ENCODE measurements at regions not wholly inside any gene's neighbourhood (a gene's known extent, or its start where the extent isn't known, plus 50 kb on each side); places are given as distances from the start of the nearest gene placed in this dataset.

GRCh38 chr2:133680343-133681049 is 112.2 kb upstream of the NCKAP5 start:
- Histone ChIP-seq H3K9me3 (no peaks in the 10 kb centered on the region), H3K36me3 (no peaks in the 10 kb centered on the region), H3K27me3 (no peaks in the 10 kb centered on the region), H3K4me3 (no peak overlapping the region), H3K27ac (no peak overlapping the region), H3K4me1 (no peaks in the 10 kb centered on the region)
- DNase-seq (ENCODE audit: low spot score in 2 of 2) = no peak
- intact Hi-C loops (cut with DNase I; ENCODE audit: low total_unique reads) = no loop called here
- TF ChIP-seq, protein P1, sequence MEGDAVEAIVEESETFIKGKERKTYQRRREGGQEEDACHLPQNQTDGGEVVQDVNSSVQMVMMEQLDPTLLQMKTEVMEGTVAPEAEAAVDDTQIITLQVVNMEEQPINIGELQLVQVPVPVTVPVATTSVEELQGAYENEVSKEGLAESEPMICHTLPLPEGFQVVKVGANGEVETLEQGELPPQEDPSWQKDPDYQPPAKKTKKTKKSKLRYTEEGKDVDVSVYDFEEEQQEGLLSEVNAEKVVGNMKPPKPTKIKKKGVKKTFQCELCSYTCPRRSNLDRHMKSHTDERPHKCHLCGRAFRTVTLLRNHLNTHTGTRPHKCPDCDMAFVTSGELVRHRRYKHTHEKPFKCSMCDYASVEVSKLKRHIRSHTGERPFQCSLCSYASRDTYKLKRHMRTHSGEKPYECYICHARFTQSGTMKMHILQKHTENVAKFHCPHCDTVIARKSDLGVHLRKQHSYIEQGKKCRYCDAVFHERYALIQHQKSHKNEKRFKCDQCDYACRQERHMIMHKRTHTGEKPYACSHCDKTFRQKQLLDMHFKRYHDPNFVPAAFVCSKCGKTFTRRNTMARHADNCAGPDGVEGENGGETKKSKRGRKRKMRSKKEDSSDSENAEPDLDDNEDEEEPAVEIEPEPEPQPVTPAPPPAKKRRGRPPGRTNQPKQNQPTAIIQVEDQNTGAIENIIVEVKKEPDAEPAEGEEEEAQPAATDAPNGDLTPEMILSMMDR (IDR thresholded peaks at IDR 0.05) = no peak
- TF ChIP-seq POLR2A (IDR thresholded peaks at IDR 0.05) (no peak), POLR2AphosphoS5 (IDR thresholded peaks at IDR 0.05) (no peak)

DNA sequence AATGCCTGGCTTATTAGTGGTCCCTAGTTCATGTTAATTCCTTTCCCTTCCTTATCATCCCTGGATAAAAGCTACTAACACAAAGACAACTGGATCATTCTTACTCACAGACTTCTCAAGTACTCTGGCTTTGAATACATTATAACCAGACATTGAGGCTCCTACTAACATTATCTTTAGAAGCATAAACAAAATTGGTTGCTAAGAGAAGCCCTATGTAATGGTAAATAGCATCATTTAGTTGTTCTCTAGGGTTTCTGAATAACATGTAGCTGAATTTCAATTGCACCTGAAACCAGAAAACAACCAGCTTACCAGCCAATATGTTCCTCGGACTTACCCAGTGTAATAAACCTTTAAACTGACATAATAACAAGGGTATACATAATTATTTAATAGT is 114.1 kb upstream of the NCKAP5 start:
- H3K4me3 ChIP-seq = no peak overlapping the region
- no peaks in the 10 kb centered on the region for H3K36me3 ChIP-seq
- H3K4me1 ChIP-seq = no peaks in the 10 kb centered on the region
- H3K27ac ChIP-seq = no peak overlapping the region
- intact Hi-C loops (cut with DNase I; ENCODE audit: low total_unique reads) = no loop called here
- TF ChIP-seq, protein P1 (IDR thresholded peaks at IDR 0.05) = no peak
- TF ChIP-seq POLR2A (IDR thresholded peaks at IDR 0.05) (no peak), POLR2AphosphoS5 (IDR thresholded peaks at IDR 0.05) (no peak)
- H3K27me3 ChIP-seq = no peaks in the 10 kb centered on the region
- no peak for DNase-seq (ENCODE audit: low spot score in 2 of 2)
- H3K9me3 ChIP-seq = no peaks in the 10 kb centered on the region

GRCh38 chr2:133682906-133683305 is 114.6 kb upstream of the NCKAP5 start:
- H3K4me3 ChIP-seq = no peak overlapping the region
- TF ChIP-seq POLR2AphosphoS5 (IDR thresholded peaks at IDR 0.05) (no peak), POLR2A (IDR thresholded peaks at IDR 0.05) (no peak)
- TF ChIP-seq, protein P1 (IDR thresholded peaks at IDR 0.05) = no peak
- intact Hi-C loops (cut with DNase I; ENCODE audit: low total_unique reads) = no loop called here
- H3K4me1 ChIP-seq = no peaks in the 10 kb centered on the region
- H3K36me3 ChIP-seq = no peaks in the 10 kb centered on the region
- no peaks in the 10 kb centered on the region for H3K9me3 ChIP-seq
- no peak for DNase-seq (ENCODE audit: low spot score in 2 of 2)
- H3K27ac ChIP-seq = no peak overlapping the region
- H3K27me3 ChIP-seq = no peaks in the 10 kb centered on the region

DNA sequence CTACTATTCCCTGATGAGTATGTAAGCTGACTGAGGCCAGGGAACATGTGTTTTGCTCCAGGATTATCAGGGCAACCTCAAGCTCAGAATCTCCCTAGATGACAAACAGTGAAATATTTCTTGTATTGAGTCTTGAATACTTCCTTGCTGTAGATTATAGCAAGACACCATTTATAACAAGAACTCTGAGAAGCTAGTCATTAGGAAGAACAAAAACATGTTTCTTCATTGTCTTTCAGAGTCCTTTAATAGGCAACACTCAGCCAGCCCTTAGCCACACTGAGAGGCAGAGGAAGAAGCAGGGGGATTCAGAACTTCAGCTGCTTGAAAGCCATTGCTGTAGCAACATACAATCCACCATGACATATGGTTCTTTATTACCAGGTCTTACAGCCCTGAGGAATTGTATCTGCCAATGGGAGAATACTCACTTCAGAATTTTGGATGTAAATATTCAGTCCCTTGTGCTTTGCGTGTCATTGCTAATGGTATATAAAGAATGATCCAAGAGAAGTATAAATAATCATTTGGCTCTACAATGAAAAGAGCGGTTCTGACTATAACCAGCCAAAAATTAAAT is 117.5 kb upstream of the NCKAP5 start:
- Histone ChIP-seq H3K4me1 (no peaks in the 10 kb centered on the region), H3K36me3 (no peaks in the 10 kb centered on the region), H3K4me3 (no peak overlapping the region), H3K27me3 (no peaks in the 10 kb centered on the region), H3K9me3 (no peaks in the 10 kb centered on the region), H3K27ac (no peak overlapping the region)
- intact Hi-C loops (cut with DNase I; ENCODE audit: low total_unique reads) = loop anchor here (2.0 kb wide), 1 partner anchor 17 kb away; no protein-coding TSS in a partner anchor
- no peak for DNase-seq (ENCODE audit: low spot score in 2 of 2)
- no peak for TF ChIP-seq POLR2A (IDR thresholded peaks at IDR 0.05)
- TF ChIP-seq, protein P1 (IDR thresholded peaks at IDR 0.05) = no peak
- no peak for TF ChIP-seq POLR2AphosphoS5 (IDR thresholded peaks at IDR 0.05)

DNA sequence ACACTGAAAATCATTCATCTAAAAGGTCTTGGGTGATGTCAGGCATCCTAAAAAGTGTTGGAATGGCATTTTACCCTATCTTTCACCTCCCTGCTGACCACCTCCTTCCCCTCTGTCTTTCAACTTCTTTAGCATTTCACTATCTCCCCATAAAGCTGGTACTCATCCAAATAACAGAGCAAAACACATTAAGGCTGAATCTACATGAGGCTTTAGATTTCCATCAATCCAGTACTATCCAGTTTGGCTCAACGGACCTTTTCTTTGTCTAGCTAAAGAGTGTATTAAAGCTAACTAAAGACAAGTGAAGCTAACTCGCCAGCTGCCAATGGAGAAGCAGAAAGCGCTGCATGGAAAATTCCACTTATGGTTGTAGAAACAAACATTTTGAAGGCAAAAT is 122.5 kb upstream of the NCKAP5 start:
- Histone ChIP-seq H3K4me1 (no peaks in the 10 kb centered on the region), H3K9me3 (no peaks in the 10 kb centered on the region), H3K36me3 (no peaks in the 10 kb centered on the region), H3K27ac (no peak overlapping the region), H3K4me3 (no peak overlapping the region), H3K27me3 (no peaks in the 10 kb centered on the region)
- TF ChIP-seq POLR2A (IDR thresholded peaks at IDR 0.05) (no peak), POLR2AphosphoS5 (IDR thresholded peaks at IDR 0.05) (no peak)
- TF ChIP-seq, protein P1 (IDR thresholded peaks at IDR 0.05) = no peak
- DNase-seq (ENCODE audit: low spot score in 2 of 2) = no peak
- intact Hi-C loops (cut with DNase I; ENCODE audit: low total_unique reads) = no loop called here
